GM19463 (cell line): ENCODE measurements at regions not wholly inside any gene's neighbourhood (a gene's known extent, or its start where the extent isn't known, plus 50 kb on each side); places are given as distances from the start of the nearest gene placed in this dataset.
"Not testable (repeated sequence)": the region's sequence is repeated elsewhere in the genome, so short reads cannot be mapped to it uniquely, and the experiment has no call there.

Source experiments
- ATAC-seq: cut with Tn5 transposase; IDR thresholded peaks from one replicate; pipeline ENCODE4 v1.9.1; 2021; ENCODE audit warnings: mild to moderate bottlenecking, moderate library complexity; ENCODE audit not compliant: unreplicated experiment

DNA sequence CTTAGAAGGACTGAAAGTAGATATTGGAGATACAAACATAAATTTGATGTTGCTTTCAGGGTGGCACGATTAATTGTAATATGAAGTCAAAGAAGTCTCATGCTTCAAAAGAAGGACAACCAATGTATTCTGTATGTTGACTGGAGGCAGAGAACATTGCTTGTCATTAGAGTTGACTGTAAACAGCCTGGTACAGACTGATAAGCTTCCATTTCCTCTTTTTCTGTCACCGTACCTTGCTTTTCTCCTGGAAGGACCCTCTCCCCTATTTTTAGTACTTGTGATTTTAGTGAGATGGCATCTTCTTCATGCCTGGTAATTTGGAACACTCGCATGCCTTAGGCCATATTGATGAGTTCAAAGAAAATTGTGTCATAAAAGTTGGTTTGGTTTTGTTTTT is 809.4 kb downstream of the PRELID2 start:
- ATAC-seq = no peak

DNA sequence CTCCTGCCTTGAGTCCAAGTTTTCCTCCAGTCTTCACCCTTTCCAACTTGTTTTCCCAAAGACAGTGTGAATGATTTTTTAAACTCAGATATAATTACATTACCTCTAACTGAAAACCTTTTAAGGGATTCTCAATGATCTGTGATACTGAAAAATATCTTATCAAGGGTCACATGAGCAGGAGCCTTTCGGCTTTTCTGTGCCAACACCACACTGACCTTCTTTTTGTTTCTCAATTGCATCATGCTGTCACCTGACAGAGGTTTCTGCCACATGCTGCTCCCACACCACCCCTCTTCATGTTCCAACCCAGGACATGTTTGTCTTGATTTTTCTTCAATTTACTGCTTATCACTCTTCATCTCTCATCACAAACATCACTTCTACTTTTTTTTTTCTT is 820.0 kb downstream of the PRELID2 start:
- no peak for ATAC-seq

DNA sequence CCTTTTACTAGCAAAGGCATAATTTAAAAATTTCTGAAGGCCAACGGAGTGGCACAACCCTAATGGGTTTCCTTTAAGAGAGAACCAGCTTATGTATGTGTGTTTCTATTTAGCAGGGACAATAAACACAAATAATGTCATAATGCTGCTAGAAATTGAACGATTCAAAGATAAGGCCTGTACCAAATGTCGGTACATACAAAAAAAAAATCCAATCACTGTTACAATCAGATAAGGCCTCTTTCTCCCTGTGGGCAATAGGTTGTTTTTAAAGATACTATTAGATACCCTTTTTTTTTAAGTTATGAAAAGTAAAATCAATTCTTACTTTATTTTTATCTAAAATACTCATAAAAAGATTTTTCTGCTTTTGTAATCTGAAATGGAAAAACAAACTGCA is 821.0 kb downstream of the PRELID2 start:
- no peak for ATAC-seq

DNA sequence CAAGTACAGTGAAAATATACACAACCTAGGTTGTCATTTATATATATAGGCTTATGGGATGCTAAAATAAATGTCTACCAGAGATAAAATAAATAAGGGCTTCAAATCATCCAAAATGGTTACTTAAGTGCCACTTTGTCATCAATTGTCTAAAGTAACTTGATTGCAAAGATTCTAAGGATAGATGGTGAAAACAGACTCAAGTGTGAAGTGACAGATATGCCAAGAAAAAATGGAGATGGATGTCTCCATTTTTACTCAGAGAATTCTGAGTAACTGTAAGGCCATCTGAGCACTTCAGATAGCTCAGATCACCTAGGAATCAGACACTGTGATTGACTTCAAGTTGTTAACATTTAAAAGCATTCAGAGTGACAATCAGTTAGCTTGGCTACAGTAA is 824.3 kb downstream of the PRELID2 start:
- ATAC-seq = no peak

DNA sequence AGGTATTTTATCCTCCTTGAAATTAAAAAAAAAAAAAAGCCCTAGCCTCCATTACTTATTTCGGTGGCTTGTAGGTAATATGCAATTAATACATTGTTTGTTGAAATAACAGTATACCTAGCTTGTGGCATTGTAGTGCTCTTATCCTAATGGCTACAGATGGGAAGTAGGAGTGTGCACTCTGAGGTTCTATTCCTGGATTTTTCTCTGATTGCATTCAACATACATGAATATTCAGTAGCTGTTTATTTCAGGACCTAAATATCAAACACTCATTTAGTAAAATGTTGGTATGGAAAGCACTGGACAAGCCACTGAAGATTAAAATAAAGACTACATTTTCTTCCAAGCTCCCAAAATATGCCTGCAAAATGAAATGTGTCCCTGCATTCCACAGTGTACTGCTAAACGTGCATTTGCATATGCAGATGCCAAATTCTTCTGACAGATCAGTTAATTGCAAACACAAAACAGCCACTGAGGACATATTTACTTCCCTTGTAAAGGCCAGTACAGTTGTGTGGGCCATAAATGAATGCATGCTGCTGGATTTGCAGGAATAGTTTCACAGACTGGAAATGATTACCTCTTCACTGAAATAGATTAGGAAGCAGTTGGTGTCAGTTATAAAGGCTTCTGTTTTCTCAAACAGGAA is 826.1 kb downstream of the PRELID2 start:
- ATAC-seq = no peak

DNA sequence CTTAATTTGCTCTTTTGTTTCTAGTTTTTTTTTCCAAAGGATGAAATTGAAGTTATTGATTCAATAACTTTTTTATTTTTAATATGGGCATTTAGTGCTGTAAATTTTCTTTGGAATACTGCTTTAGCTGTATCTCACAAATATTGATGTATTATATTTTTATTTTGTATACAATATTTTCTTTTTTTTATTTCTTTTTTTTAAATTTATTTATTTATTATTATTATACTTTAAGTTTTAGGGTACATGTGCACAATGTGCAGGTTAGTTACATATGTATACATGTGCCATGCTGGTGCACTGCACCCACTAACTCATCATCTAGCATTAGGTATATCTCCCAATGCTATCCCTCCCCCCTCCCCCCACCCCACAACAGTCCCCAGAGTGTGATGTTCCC is 823.7 kb downstream of the KCTD16 start:
- not testable (repeated sequence) for ATAC-seq

DNA sequence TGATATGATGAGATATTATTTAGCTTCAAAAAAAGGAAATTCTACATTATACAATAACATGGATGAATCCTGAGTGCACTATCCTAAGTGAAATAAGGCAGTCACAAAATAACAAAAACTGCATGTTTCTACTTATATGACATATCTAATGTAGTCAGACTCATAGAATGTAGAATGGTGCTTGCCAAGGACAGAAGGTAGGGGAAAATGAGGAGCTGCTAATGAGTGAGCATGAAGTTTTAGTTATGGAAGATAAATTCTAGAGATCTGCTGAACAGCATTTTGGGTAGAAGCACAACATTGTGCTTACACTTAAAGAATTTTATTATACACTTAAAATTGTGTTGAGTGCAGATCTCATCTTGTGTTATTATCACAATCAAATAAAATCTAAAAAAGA is 812.4 kb downstream of the KCTD16 start:
- ATAC-seq = no peak

DNA sequence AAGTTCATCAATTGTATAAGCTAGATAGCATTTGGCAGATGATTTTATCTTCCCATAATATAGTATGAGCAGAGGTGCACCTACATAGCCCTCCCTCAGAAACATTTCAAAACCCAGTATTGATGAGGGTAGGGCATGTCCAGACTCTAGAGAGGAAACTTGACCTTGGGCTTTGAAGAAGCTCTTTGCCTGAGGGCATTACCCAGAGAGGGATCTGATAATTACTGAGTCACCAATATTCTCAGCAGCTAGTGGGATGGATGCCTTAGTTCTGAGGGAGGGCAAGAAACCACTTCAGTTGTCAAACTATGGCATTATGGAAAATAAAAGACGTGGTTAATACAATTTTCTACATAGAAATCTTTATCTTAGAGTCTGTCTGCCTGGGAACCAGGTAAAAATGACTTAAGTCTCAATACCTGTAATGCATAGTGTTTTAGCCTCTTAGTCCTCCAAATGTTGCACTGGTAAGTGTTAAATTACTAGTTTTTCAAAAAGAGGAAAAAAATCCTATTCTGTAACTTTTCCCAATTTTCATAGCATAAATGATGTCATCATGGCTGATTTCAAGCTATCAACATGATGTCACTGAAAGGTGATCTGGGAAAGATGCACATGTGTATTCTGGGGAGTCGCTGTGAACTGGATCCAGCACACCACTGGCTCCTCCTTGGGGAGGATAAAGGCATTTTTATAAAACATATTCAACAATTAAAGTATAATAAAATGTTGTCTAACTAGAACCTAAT is 809.0 kb downstream of the KCTD16 start:
- no peak for ATAC-seq

DNA sequence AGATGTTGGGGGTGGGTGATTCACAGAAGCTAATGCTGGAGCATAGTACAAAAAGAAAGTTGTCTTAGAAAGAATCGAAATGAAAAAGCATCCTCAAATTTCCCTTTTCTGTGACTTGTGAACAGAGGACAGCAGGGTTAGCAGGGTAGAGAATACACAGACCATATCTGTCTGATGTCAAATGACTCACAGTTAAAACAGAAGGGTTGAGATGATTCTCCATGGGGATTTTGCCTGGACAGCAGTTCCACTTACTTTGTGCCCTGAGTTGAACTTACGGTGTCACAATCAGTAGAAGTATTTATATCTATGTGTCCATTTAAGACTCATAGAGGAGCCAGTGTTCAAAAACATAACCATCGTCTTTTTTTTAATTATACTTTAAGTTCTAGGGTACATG is 801.6 kb downstream of the KCTD16 start:
- ATAC-seq = no peak

DNA sequence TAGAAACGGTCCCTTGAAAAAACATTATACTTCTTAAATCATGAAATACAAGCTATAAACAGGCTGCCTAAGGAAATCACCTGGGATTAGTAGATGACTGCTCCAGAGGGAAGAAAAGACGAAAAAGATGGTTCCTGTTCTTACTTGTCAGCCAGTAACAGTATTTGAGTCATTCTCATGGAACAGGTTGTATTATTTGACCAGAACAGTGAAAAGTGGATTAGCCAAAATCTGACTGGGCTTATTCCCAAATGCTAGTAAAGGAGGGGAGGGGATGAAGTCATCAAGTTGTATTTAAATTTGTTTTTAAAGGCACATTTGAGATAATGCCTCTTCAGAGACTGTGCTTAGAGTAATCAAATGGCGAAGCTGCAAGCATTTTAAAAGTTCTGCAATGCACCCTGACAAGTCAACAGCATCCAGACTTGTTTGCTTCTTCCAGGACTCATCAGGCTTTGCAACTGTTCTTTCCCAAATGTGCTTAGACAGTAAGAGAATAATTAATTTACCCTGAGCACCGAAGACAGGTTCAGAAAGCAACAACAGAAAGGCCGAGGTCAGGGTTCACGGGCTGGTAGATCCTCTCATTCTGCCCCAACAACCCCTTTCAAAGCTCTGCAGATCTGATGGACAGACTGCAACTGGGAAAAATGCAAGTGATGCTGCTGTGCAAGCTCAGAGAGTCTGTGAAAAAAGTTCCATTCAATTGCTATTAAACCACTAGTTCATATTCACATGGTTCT is 800.6 kb downstream of the KCTD16 start:
- no peak for ATAC-seq

DNA sequence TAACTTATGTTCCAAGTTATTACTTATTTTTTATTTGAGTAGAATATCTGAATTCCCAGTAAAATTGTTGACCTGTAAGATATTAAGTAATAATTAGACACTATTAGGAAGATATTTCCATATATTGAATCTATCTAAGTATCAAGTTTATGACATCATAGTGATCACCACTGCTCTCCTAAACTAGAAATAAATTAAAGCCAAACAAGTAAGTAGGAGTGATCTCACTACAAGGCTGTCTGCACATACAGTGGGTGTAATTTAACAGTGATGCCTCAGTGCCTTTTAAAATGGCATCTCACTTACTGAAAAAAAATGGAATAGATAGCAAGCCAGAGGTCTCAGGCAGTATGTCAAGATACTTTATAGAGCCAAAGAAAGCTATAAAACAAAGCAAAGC is 789.6 kb downstream of the KCTD16 start:
- ATAC-seq = no peak

DNA sequence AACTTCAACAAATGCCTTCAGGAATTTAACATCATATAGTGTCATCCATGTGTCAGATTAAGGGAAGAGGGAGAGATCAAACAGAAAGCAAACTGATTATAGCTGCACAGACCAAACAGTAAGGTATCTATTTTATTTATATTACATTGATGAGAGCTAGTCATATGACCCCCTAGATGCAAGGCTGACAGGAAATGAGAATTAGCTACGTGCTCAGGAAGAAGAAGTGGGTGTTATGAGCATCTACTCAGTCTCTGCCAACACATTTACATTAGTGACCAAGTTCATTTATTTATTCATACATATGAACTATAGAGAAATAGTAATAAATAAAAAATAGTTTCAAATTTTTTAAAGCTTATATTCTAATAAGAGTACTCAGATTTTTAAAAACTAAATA is 787.3 kb downstream of the KCTD16 start:
- no peak for ATAC-seq

DNA sequence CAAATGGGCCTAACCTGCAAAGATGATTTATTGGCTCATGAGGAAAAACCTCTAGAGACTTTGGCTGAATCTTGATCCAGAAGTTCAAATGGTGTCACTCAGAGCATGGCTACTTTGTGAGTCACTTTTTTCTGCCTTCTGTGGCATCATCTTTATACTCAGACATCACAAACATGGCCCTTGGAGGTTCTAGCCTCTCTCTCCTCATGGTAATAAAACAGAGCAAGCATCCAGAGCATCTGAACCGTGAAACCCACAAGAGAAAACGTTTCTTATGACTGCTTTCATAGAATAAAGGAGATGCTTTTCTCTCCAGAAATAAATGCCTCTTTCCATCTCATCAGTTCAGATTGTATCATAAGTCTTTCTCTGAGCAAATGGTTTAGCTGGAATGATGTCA is 780.3 kb downstream of the KCTD16 start:
- no peak for ATAC-seq

DNA sequence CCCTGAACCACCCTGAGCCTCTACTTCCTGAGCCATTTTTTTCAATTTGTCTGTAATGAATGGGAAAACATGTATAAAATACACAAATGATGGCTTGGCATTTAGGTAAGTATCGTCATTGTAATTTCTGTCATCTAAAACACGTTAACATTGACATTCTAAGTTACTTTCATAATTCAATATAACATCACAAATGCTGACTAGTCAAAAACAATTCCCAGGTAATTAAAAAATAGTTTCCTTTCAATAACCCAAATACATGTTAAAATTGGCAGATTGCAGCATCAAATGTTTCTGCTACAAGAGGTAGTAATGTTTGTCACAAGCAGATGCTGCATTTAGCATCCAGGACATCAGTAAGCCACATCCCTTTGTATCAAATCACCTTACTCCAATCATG is 776.4 kb downstream of the KCTD16 start:
- no peak for ATAC-seq

DNA sequence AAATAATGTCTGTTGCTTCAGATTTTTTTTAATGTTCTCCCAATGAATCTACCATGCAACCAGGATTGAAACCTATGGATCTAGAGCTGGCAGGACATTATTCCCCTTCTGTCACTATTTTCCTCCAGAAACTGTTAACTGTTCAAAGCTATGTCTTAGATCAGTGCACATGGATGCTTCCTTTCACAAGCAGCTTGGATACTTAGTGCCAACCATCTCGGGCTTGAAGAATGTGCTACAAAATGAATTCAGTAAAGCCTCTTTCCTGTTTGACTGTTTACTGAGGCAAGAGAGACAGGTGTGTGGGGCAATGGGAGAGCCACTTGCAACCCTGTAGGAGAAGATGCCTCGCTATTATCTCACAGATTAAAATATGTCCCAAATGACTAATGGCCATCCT is 774.8 kb downstream of the KCTD16 start:
- no peak for ATAC-seq

DNA sequence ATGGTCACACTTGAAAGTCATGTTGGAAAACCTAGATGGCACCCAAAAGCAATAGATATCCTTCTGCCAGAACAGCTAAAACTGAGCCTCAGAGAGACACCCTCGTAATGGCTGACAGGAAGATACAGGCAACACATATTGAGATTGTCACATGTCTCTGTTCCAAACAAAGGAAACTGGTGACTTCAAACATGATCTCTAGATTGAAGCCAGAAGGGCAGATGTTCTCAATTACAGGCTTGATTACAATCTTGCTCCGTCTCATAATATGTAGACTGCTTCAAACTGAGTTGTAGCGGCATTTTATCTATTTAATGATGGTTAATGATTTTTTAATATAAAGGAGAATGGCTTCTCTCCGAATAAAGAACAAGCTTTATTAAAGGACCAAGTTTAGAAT is 774.3 kb downstream of the KCTD16 start:
- ATAC-seq = no peak

DNA sequence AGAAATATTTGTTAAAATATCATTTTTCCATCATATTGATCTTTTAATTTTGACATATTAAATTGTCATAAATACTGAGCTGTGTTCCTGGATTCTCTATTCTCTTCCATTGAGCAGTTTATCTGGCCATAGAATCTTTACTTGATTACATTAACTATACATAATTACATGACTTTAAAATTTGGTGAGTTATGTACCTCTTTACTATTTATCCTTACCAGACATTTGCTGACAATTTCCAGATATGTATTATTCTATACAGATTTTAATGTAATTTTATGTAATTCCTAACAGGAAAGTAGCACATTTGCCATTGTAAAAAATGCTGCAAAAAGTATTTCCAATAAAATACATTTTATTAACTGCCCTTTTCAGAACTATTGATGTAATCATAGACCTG is 770.3 kb downstream of the KCTD16 start:
- no peak for ATAC-seq

DNA sequence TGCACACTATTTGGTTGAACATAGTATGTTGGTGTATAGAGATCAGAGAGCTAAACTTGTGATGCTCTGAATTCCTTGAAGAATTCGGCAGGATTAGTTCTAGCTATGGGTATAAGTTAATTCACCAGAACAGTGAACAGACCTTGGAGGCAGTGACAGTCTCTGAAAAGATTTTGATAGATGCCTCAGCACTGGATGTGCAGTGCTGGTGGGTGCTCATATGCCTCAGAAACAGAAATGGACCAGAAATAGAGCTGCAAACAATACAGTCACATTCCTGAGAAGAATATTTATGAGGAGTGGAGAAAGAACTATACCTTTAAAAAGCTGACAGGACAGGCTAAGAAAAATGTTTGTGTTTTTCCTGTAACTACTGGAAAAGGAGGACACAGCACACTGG is 747.7 kb downstream of the KCTD16 start:
- no peak for ATAC-seq

DNA sequence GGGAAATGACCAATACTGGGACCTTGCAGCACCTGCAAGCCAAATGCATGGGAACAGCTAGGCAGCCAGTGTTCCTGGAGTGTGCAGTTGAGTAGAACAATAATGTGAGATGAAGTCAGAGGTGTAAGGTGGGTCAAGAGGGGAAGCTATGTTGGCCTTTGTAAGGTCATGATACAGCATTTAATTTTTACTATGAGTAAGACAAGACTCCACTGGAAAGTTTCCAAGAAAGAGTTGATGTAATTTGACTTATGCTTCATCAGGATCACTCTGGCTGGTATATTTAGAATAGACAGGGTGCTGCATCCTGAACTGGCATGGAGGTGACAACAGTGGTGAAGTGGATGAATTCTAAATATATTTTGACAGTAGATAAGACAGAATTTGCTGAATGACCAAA is 744.8 kb downstream of the KCTD16 start:
- no peak for ATAC-seq

DNA sequence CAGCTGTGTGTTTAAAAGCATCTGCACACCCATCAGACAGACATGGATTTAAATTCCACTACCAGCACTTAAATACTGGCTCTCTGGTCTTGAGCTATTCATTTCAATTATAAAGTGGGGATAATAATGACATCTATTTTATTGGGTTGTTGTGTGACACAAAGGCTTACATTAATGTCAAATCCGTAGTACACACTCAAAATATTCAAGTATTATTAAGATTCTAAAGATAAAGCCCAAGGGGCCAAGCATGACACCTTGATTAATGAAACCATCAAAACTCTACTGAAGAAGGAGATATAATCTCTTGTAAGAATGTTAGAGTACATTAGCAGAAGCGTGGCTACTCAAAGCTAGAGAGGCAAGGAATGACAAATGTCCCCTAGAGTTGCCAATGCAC is 743.0 kb downstream of the KCTD16 start:
- no peak for ATAC-seq

DNA sequence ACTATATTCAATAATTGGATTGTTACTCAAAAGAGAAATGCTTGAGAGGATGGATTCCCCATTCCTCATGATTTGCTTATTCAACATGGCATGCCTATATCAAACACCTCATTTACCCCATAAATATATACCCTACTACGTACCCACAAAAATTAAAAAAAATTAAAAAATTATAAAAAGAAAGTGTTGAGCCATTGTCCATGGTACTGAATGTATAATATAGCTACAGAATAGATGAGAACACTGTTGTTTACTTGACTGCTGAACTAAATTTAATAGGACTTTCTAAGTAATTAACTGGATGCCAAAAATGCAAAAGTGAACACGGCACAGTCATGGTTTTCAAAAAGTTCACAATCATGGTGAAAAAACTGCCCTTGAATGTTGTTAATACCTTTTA is 725.8 kb downstream of the KCTD16 start:
- no peak for ATAC-seq

DNA sequence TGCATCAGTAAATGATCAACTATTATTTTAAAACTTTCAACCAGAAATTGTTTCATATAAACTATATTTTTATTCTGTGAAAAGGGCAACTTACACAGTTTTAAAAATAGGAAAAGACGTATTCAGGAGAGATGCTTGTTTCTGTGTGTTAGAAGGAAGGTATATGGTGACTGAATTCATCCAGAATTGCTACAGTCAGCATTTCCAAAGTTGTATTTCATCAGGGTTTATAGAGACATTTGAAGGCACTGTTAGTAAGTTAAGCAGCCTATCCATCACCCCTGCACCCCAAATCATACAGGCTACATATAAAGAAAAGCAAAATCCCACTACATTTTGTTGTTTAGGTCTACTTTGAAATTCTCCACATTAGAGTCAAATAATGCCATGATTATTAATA is 716.0 kb downstream of the KCTD16 start:
- ATAC-seq = no peak
